ENCODE measurements at regions not wholly inside any gene's neighbourhood (a gene's known extent, or its start where the extent isn't known, plus 50 kb on each side); places are given as distances from the start of the nearest gene placed in this dataset.

- DNase-seq (ENCODE audit: low spot score) = no peak
- in situ Hi-C loops (cut with HindIII; ENCODE audit: low sequenced_read_pairs) = no loop called here
Measured at GRCh38 chr1:226816576-226816975, 53.8 kb upstream of the PSEN2 start.

- DNase-seq (ENCODE audit: low spot score) = peak; percentile 71
- in situ Hi-C loops (cut with HindIII; ENCODE audit: low sequenced_read_pairs) = no loop called here
Measured at GRCh38 chr1:226814751-226815537, 55.5 kb upstream of the PSEN2 start.

- no peak for DNase-seq (ENCODE audit: low spot score)
- in situ Hi-C loops (cut with HindIII; ENCODE audit: low sequenced_read_pairs) = no loop called here
Measured at GRCh38 chr1:226813671-226814591, 56.5 kb upstream of the PSEN2 start.

- in situ Hi-C loops (cut with HindIII; ENCODE audit: low sequenced_read_pairs) = no loop called here
- no peak for DNase-seq (ENCODE audit: low spot score)
Measured at GRCh38 chr1:226810681-226811080, 59.7 kb upstream of the PSEN2 start.

- DNase-seq (ENCODE audit: low spot score) = peak; percentile 23
- in situ Hi-C loops (cut with HindIII; ENCODE audit: low sequenced_read_pairs) = no loop called here
Measured at GRCh38 chr1:226809785-226810571, 60.4 kb upstream of the PSEN2 start.

GRCh38 chr1:226808501-226808900 is 61.9 kb upstream of the PSEN2 start:
- no peak for DNase-seq (ENCODE audit: low spot score)
- in situ Hi-C loops (cut with HindIII; ENCODE audit: low sequenced_read_pairs) = no loop called here

GRCh38 chr1:226806988-226807387 is 63.4 kb upstream of the PSEN2 start:
- DNase-seq (ENCODE audit: low spot score) = no peak
- in situ Hi-C loops (cut with HindIII; ENCODE audit: low sequenced_read_pairs) = no loop called here

- in situ Hi-C loops (cut with HindIII; ENCODE audit: low sequenced_read_pairs) = no loop called here
- DNase-seq (ENCODE audit: low spot score) = no peak
Measured at GRCh38 chr1:226804907-226805759, 65.3 kb upstream of the PSEN2 start.

- in situ Hi-C loops (cut with HindIII; ENCODE audit: low sequenced_read_pairs) = no loop called here
- DNase-seq (ENCODE audit: low spot score) = no peak
Measured at GRCh38 chr1:226800763-226801380, 61.8 kb upstream of the ITPKB start.

- in situ Hi-C loops (cut with HindIII; ENCODE audit: low sequenced_read_pairs) = no loop called here
- no peak for DNase-seq (ENCODE audit: low spot score)
Measured at GRCh38 chr1:226799634-226800281, 60.7 kb upstream of the ITPKB start.

- in situ Hi-C loops (cut with HindIII; ENCODE audit: low sequenced_read_pairs) = no loop called here
- DNase-seq (ENCODE audit: low spot score) = no peak
Measured at GRCh38 chr1:226798427-226799411, 59.6 kb upstream of the ITPKB start.

- in situ Hi-C loops (cut with HindIII; ENCODE audit: low sequenced_read_pairs) = no loop called here
Measured at GRCh38 chr1:226797151-226797550, 58.1 kb upstream of the ITPKB start.

GRCh38 chr1:226793620-226794276 is 54.7 kb upstream of the ITPKB start:
- in situ Hi-C loops (cut with HindIII; ENCODE audit: low sequenced_read_pairs) = no loop called here

More at GRCh38 chr1:226797151-226797550, 58.1 kb upstream of the ITPKB start:
- DNase-seq (ENCODE audit: low spot score) = no peak

GRCh38 chr1:226792368-226792767 is 53.3 kb upstream of the ITPKB start:
- DNase-seq (ENCODE audit: low spot score) = no peak
- in situ Hi-C loops (cut with HindIII; ENCODE audit: low sequenced_read_pairs) = no loop called here

More at GRCh38 chr1:226793620-226794276, 54.7 kb upstream of the ITPKB start:
- no peak for DNase-seq (ENCODE audit: low spot score)

- in situ Hi-C loops (cut with HindIII; ENCODE audit: low sequenced_read_pairs) = no loop called here
Measured at GRCh38 chr1:226790545-226791181, 51.6 kb upstream of the ITPKB start.

GRCh38 chr1:226788965-226789364 is 49.9 kb upstream of the ITPKB start:
- DNase-seq (ENCODE audit: low spot score) = no peak
- in situ Hi-C loops (cut with HindIII; ENCODE audit: low sequenced_read_pairs) = no loop called here

More at GRCh38 chr1:226790545-226791181, 51.6 kb upstream of the ITPKB start:
- no peak for DNase-seq (ENCODE audit: low spot score)
